K562 (cell line): ENCODE measurements at regions not wholly inside any gene's neighbourhood (a gene's known extent, or its start where the extent isn't known, plus 50 kb on each side); places are given as distances from the start of the nearest gene placed in this dataset.
"Not testable (repeated sequence)": the region's sequence is repeated elsewhere in the genome, so short reads cannot be mapped to it uniquely, and the experiment has no call there.

Experiments used
- ATAC-seq: fragments of 200-7000 bp; cut with Tn5 transposase; 3 replicates; pipeline ENCODE4 v1.9.1; 2020; ENCODE audit warnings: moderate library complexity
- BruUV-seq: library from RNA; stranded (reverse); fragments of 400-500 nt; replicated peaks from 2 replicates; lab custom pipeline; 2021; lab: Mats Ljungman, UMichigan
- CTCF ChIA-PET: fragments of 300-600 bp; formaldehyde crosslinking; extraction: SDS; loops from one replicate; lab custom pipeline; 2021; ENCODE audit warnings: low intra/inter-chr PET ratio; lab: Yijun Ruan, JAX
- POLR2A ChIA-PET: fragments of 300-600, 350-650 bp; sonication (Branson Sonifier 250); formaldehyde crosslinking; extraction: SDS; loops from one replicate; lab custom pipeline; 2021; ENCODE audit warnings: antibody characterized with exemption, inconsistent platforms; lab: Yijun Ruan, JAX
- DNase-seq, 4 experiments: peaks; one replicate each; pipeline versions ENCODE4 v3.0.0 to v3.0.0-alpha.2; 2011 to 2018; ENCODE audit warnings: low spot score in 3 of 4, mixed read lengths in 3 of 4; ENCODE audit errors: extremely low read depth in 1 of 4
- FAIRE-seq: peaks from 2 replicates; lab custom pipeline; 2011; peaks lifted over from hg19 to GRCh38; lab: Jason Lieb, UNC
- H2AFZ ChIP-seq: 2 replicates; pipeline ENCODE4 v1.6.0; 2011; ENCODE audit warnings: low read depth, low read length, control low read depth, inconsistent platforms
- H3K27ac ChIP-seq: fragments of 200-600 bp; 3 replicates; pipeline ENCODE4 v1.8.0; 2011; ENCODE audit warnings: low read depth, mild to moderate bottlenecking, control low read depth, inconsistent platforms, low read length, moderate library complexity, mixed read lengths; ENCODE audit errors: extremely low read depth
- H3K27me3 ChIP-seq, 2 experiments: fragments of 300-600 bp in 1 of 2; 2 replicates in 1 of 2; 3 replicates in 1 of 2; pipeline versions ENCODE4 v1.6.0 to v1.8.0; 2011; ENCODE audit warnings: inconsistent platforms in 2 of 2, low read length in 2 of 2, mild to moderate bottlenecking in 1 of 2, mixed read lengths in 1 of 2, moderate library complexity in 1 of 2; ENCODE audit not compliant: control insufficient read depth in 2 of 2, insufficient read depth in 2 of 2
- H3K36me3 ChIP-seq: fragments of 300-600 bp; 3 replicates; pipeline ENCODE4 v1.8.0; 2011; ENCODE audit warnings: mild to moderate bottlenecking, low read length, inconsistent platforms; ENCODE audit not compliant: control insufficient read depth, insufficient read depth
- H3K4me1 ChIP-seq, 2 experiments: fragments of 200-600 bp in 1 of 2; replicated peaks in 1 of 2; 2 replicates in 1 of 2; 3 replicates in 1 of 2; pipeline versions ENCODE4 v1.5.1 to v1.8.0; 2011; ENCODE audit warnings: inconsistent platforms in 2 of 2, low read length in 2 of 2, mild to moderate bottlenecking in 1 of 2, mixed read lengths in 1 of 2, moderate library complexity in 1 of 2; ENCODE audit not compliant: control insufficient read depth in 2 of 2, insufficient read depth in 2 of 2
- H3K4me2 ChIP-seq: 2 replicates; pipeline ENCODE4 v1.6.1; 2011; ENCODE audit warnings: low read length, control low read depth, inconsistent platforms, mixed read lengths; ENCODE audit not compliant: insufficient read depth
- H3K4me3 ChIP-seq: fragments of 200-600 bp; sonication (generic), shearing (Covaris generic); 2 replicates; pipeline ENCODE4 v1.5.1; 2016; ENCODE audit warnings: control low read depth, inconsistent platforms
- H3K79me2 ChIP-seq: fragments of 200-600 bp; 3 replicates; pipeline ENCODE4 v1.8.0; 2011; ENCODE audit warnings: low read length, inconsistent platforms; ENCODE audit not compliant: control insufficient read depth, insufficient read depth
- H3K9ac ChIP-seq, 2 experiments: 2 replicates each; pipeline versions ENCODE4 v1.6.0 to v1.6.1; 2011; ENCODE audit warnings: low read depth in 2 of 2, low read length in 2 of 2, control low read depth in 1 of 2, inconsistent platforms in 1 of 2, mild to moderate bottlenecking in 1 of 2, mixed read lengths in 1 of 2; ENCODE audit not compliant: insufficient read depth in 1 of 2
- H3K9me1 ChIP-seq: one replicate; pipeline ENCODE4 v1.6.0; 2011; ENCODE audit warnings: inconsistent platforms, mild to moderate bottlenecking, low read length, moderate library complexity; ENCODE audit not compliant: control insufficient read depth, insufficient read depth
- H3K9me3 ChIP-seq: replicated peaks from 2 replicates; pipeline ENCODE4 v1.5.1; 2011; ENCODE audit warnings: low read depth, low read length, inconsistent platforms; ENCODE audit not compliant: control insufficient read depth, insufficient read depth
- H4K20me1 ChIP-seq: replicated peaks from 2 replicates; pipeline ENCODE4 v1.6.1; 2011; ENCODE audit warnings: low read length, inconsistent platforms, mixed read lengths; ENCODE audit not compliant: control insufficient read depth, insufficient read depth
- BDP1 ChIP-seq: IDR thresholded peaks from 3 replicates; pipeline ENCODE4 v1.6.1; 2011; ENCODE audit not compliant: insufficient read length, insufficient read depth
- CTCF ChIP-seq, 3 experiments: IDR thresholded peaks in 2 of 3; conservative IDR thresholded peaks in 1 of 3; 2 replicates each; pipeline ENCODE4 v1.5.1; 2011 to 2012; ENCODE audit warnings: low read length in 3 of 3, mild to moderate bottlenecking in 3 of 3, control low read depth in 2 of 3, improper control_type of control experiment in 1 of 3, inconsistent platforms in 1 of 3, low read depth in 1 of 3, mixed read lengths in 1 of 3, moderate library complexity in 1 of 3; ENCODE audit not compliant: insufficient read depth in 2 of 3
- ZNF431 ChIP-seq: sonication (generic); formaldehyde crosslinking; IDR thresholded peaks from 2 replicates; pipeline ENCODE4 v1.8.0; 2022; ENCODE audit warnings: mild to moderate bottlenecking, missing genetic modification reagents
- WGBS: fragments of 100-300 bp; shearing (Covaris generic); methylation state at CpG from one replicate; pipeline ENCODE4 v1.1.6; 2016; ENCODE audit warnings: low coverage, mixed read lengths; ENCODE audit not compliant: insufficient coverage; ENCODE audit errors: missing lambda C conversion rate; 5-methylcytosine and 5-hydroxymethylcytosine counted together
- in situ Hi-C: fragments of 300-500 bp; cut with MboI; formaldehyde crosslinking; loops from 4 replicates; pipeline ENCODE4 v1.15.0; 2018; ENCODE audit warnings: inconsistent platforms, mixed read lengths
- intact Hi-C: fragments of 100-400 bp; cut with micrococcal nuclease; formaldehyde crosslinking; loops from 2 replicates; pipeline ENCODE4 v1.14.2; 2022
- TF ChIP-seq, protein P1 (sequence below): sonication (generic); formaldehyde crosslinking; IDR thresholded peaks from 2 replicates; pipeline ENCODE4 v1.8.1; 2023; ENCODE audit warnings: mild to moderate bottlenecking, missing genetic modification reagents

DNA sequence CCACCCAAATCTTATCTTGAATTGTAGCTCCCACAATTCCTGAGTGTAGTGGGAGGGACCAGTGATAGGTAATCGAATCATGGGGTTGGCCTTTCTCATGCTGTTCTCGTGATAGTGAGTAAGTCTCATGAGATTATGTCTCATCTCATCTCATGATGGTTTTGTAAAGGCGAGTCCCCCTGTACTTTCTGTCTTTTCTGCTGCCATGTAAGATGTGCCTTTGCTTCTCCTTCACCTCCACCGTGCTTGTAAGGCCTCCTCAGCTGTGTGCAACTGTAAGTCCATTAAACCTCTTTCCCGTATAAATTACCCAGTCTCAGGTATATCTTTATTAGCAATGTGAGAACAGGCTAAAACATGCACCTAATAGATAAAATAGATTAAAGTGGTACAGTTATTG lies 756.4 kb upstream of the SLITRK5 start:
- H3K27ac ChIP-seq: no peak overlapping the region
- H3K9ac ChIP-seq: no peak overlapping the region
- H3K27me3 ChIP-seq: no peaks in the 10 kb centered on the region
- H3K4me1 ChIP-seq: no peaks in the 10 kb centered on the region
- in situ Hi-C loops: no loop called here
- DNase-seq (no peak), FAIRE-seq (no peak), ATAC-seq (no peak)
- 3% methylated on average over 5 of the region's 5 CpGs for WGBS
- H3K79me2 ChIP-seq: no peaks in the 10 kb centered on the region
- ChIA-PET POLR2A (no interaction called here), CTCF (no interaction called here)
- no peaks in the 10 kb centered on the region for H3K9me1 ChIP-seq
- intact Hi-C loops: no loop called here
- TF ChIP-seq CTCF (IDR thresholded peaks at IDR 0.05 in 2 of 3, conservative IDR thresholded peaks at IDR 0.05 in 1 of 3; ENCODE audit: insufficient read depth in 2 of 3, low read depth in 1 of 3, low read length in 3 of 3) (no peak), BDP1 (no peak), ZNF431 (CRISPR knock-in tag) (peak; percentile 91)
- H3K4me3 ChIP-seq: no peak overlapping the region
- no peak overlapping the region for H2AFZ ChIP-seq
- no peaks in the 10 kb centered on the region for H4K20me1 ChIP-seq
- no TSS peak for BruUV-seq
- H3K9me3 ChIP-seq: no peaks in the 10 kb centered on the region; the same call in 1 of the 2 replicates
- no peaks in the 10 kb centered on the region for H3K36me3 ChIP-seq
- H3K4me2 ChIP-seq: no peak overlapping the region

- H3K9ac ChIP-seq, H2AFZ ChIP-seq, in situ Hi-C loops, H3K4me3 ChIP-seq, intact Hi-C loops, H3K4me2 ChIP-seq, H3K4me1 ChIP-seq, POLR2A ChIA-PET, H4K20me1 ChIP-seq, DNase-seq, H3K36me3 ChIP-seq, BruUV-seq, H3K9me1 ChIP-seq, FAIRE-seq, CTCF ChIA-PET, H3K79me2 ChIP-seq, H3K9me3 ChIP-seq, H3K27me3 ChIP-seq, ATAC-seq, H3K27ac ChIP-seq: not testable (repeated sequence)
- TF ChIP-seq, protein P1, sequence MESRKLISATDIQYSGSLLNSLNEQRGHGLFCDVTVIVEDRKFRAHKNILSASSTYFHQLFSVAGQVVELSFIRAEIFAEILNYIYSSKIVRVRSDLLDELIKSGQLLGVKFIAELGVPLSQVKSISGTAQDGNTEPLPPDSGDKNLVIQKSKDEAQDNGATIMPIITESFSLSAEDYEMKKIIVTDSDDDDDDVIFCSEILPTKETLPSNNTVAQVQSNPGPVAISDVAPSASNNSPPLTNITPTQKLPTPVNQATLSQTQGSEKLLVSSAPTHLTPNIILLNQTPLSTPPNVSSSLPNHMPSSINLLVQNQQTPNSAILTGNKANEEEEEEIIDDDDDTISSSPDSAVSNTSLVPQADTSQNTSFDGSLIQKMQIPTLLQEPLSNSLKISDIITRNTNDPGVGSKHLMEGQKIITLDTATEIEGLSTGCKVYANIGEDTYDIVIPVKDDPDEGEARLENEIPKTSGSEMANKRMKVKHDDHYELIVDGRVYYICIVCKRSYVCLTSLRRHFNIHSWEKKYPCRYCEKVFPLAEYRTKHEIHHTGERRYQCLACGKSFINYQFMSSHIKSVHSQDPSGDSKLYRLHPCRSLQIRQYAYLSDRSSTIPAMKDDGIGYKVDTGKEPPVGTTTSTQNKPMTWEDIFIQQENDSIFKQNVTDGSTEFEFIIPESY (CRISPR knock-in tag): peak; percentile 76
- WGBS: no CpG with 5 or more reads among the region's 10 CpGs
Measured at GRCh38 chr13:86917438-86917837, 753.7 kb upstream of the SLITRK5 start.
